B cell (primary cell): ENCODE measurements at regions not wholly inside any gene's neighbourhood (a gene's known extent, or its start where the extent isn't known, plus 50 kb on each side); places are given as distances from the start of the nearest gene placed in this dataset.

ENCODE experiments used
- ATAC-seq: fragments of 200-7000 bp; cut with Tn5 transposase; one replicate; pipeline ENCODE4 v1.10.0; 2021; ENCODE audit warnings: low read depth, mild to moderate bottlenecking, moderate number of reproducible peaks, moderate library complexity
- CTCF ChIA-PET: fragments of 350-600 bp; sonication (Branson Sonifier 250); formaldehyde crosslinking; loops from one replicate; lab custom pipeline; 2021; ENCODE audit warnings: antibody characterized with exemption, inconsistent platforms; lab: Charles Lee
- POLR2A ChIA-PET: fragments of 350-600 bp; sonication (Branson Sonifier 250); formaldehyde crosslinking; loops from one replicate; lab custom pipeline; 2021; ENCODE audit warnings: antibody characterized with exemption; lab: Charles Lee
- DNase-seq: peaks from one replicate; pipeline ENCODE4 v3.0.0; 2013
- H2AFZ ChIP-seq: 2 replicates; pipeline ENCODE4 v1.6.1; 2012; ENCODE audit warnings: mild to moderate bottlenecking, low read depth, low read length; ENCODE audit not compliant: insufficient read depth, poor library complexity, severe bottlenecking
- H3K27ac ChIP-seq, 2 donors: 1 replicate in 1 of 2; 2 replicates in 1 of 2; pipeline ENCODE4 v1.5.1; 2012 to 2013; ENCODE audit warnings: low read length in 2 of 2, mild to moderate bottlenecking in 2 of 2, moderate library complexity in 1 of 2
- H3K27me3 ChIP-seq, 4 experiments: fragments of 200-600 bp in 1 of 4; sonication (generic) in 1 of 4; replicated peaks in 1 of 4; 1 replicate in 2 of 4; 2 replicates in 2 of 4; pipeline versions ENCODE4 v1.6.1 to v1.7.0; 2013 to 2016; ENCODE audit warnings: low read length in 3 of 4, mild to moderate bottlenecking in 2 of 4, mixed read lengths in 1 of 4, moderate library complexity in 1 of 4; ENCODE audit not compliant: insufficient read depth in 4 of 4, control insufficient read depth in 3 of 4; ENCODE audit errors: control extremely low read depth in 1 of 4
- H3K36me3 ChIP-seq, 2 experiments: replicated peaks in 1 of 2; 1 replicate in 1 of 2; 2 replicates in 1 of 2; pipeline versions ENCODE4 v1.6.1 to v1.7.1; 2013; ENCODE audit warnings: low read length in 1 of 2; ENCODE audit not compliant: insufficient read depth in 2 of 2, control insufficient read depth in 1 of 2; ENCODE audit errors: control extremely low read depth in 1 of 2, extremely low read depth in 1 of 2
- H3K4me1 ChIP-seq, 2 donors: fragments of 200-600 bp in 1 of 2; sonication (generic) in 1 of 2; 1 replicate in 1 of 2; 2 replicates in 1 of 2; pipeline versions ENCODE4 v1.5.1 to v1.6.1; 2013 to 2017; ENCODE audit warnings: low read length in 2 of 2; ENCODE audit not compliant: control insufficient read depth in 2 of 2, insufficient read depth in 2 of 2
- H3K4me2 ChIP-seq: replicated peaks from 2 replicates; pipeline ENCODE3; 2012; ENCODE audit warnings: mild to moderate bottlenecking, low read depth, low read length; ENCODE audit not compliant: poor library complexity, severe bottlenecking
- H3K4me3 ChIP-seq, 5 experiments: fragments of 200-600 bp in 1 of 5; sonication (generic) in 1 of 5; 1 replicate in 3 of 5; 2 replicates in 2 of 5; pipeline versions ENCODE4 v1.5.1 to v1.7.0; 2011 to 2016; ENCODE audit warnings: low read length in 4 of 5, mild to moderate bottlenecking in 4 of 5, low read depth in 2 of 5, control low read depth in 1 of 5, moderate library complexity in 1 of 5; ENCODE audit not compliant: insufficient read depth in 1 of 5; ENCODE audit errors: control extremely low read depth in 1 of 5, extremely low read depth in 1 of 5
- H3K79me2 ChIP-seq: fragments of 200-600 bp; sonication (generic); one replicate; pipeline ENCODE4 v1.6.0; 2016; ENCODE audit warnings: low read length; ENCODE audit not compliant: control insufficient read depth, insufficient read depth
- H3K9ac ChIP-seq: fragments of 200-600 bp; sonication (generic); 2 replicates; pipeline ENCODE4 v1.6.1; 2017; ENCODE audit warnings: mild to moderate bottlenecking, low read length, moderate library complexity
- H3K9me3 ChIP-seq, 3 donors: one replicate each; pipeline versions ENCODE4 v1.6.1 to v1.7.1; 2013; ENCODE audit warnings: low read length in 2 of 3; ENCODE audit not compliant: control insufficient read depth in 2 of 3, insufficient read depth in 1 of 3; ENCODE audit errors: control extremely low read depth in 1 of 3
- H4K20me1 ChIP-seq: 2 replicates; pipeline ENCODE4 v1.6.0; 2012; ENCODE audit warnings: mild to moderate bottlenecking, low read length; ENCODE audit not compliant: insufficient read depth, control insufficient read depth, poor library complexity, severe bottlenecking
- H3K27ac Mint-ChIP-seq: one replicate; pipeline ENCODE4 v1.8.0; 2021; ENCODE audit warnings: mixed read lengths
- H3K27me3 Mint-ChIP-seq: one replicate; pipeline ENCODE4 v1.8.0; 2021; ENCODE audit warnings: mixed read lengths
- H3K4me1 Mint-ChIP-seq: one replicate; pipeline ENCODE4 v1.8.0; 2021; ENCODE audit warnings: mixed read lengths
- H3K4me3 Mint-ChIP-seq: one replicate; pipeline ENCODE4 v1.8.0; 2021; ENCODE audit warnings: mixed read lengths
- H3K9me3 Mint-ChIP-seq: one replicate; pipeline ENCODE4 v1.8.0; 2022; ENCODE audit warnings: mixed read lengths; ENCODE audit not compliant: insufficient read depth
- EZH2 ChIP-seq: IDR thresholded peaks from 2 replicates; pipeline ENCODE4 v1.6.1; 2012; ENCODE audit warnings: borderline replicate concordance, low read depth, mild to moderate bottlenecking, moderate library complexity, low read length; ENCODE audit not compliant: insufficient read depth, poor library complexity, severe bottlenecking
- WGBS: methylation state at CpG from one replicate; pipeline ENCODE4 v1.1.5; 2013; ENCODE audit warnings: missing lambda C conversion rate; ENCODE audit not compliant: insufficient coverage; 5-methylcytosine and 5-hydroxymethylcytosine counted together
- intact Hi-C: fragments of 100-400 bp; cut with micrococcal nuclease; formaldehyde crosslinking; loops from one replicate; pipeline ENCODE4 v1.10.0; 2022
- TF ChIP-seq, protein P1 (sequence below): fragments of 200-600 bp; IDR thresholded peaks from one replicate; pipeline ENCODE4 v1.8.0; 2022; ENCODE audit warnings: antibody characterized with exemption, mild to moderate bottlenecking

- H3K4me3 Mint-ChIP-seq: no peak overlapping the region
- H2AFZ ChIP-seq: no peak overlapping the region
- H3K4me1 Mint-ChIP-seq: no peaks in the 10 kb centered on the region
- H3K79me2 ChIP-seq: no peaks in the 10 kb centered on the region
- ATAC-seq: no peak
- ChIA-PET CTCF (no interaction called here), POLR2A (no interaction called here)
- no peaks in the 10 kb centered on the region for H3K36me3 ChIP-seq
- H3K9me3 Mint-ChIP-seq: no peaks in the 10 kb centered on the region
- H4K20me1 ChIP-seq: no peaks in the 10 kb centered on the region
- H3K27me3 ChIP-seq: peaks cover 0 to 3% (median 0%) of the 10 kb centered on the region in 4 experiments
- no peak overlapping the region for H3K27ac ChIP-seq
- DNase-seq: no peak
- WGBS: 100% methylated on average over 1 of the region's 5 CpGs
- H3K4me3 ChIP-seq: no peak overlapping the region
- intact Hi-C loops: no loop called here
- H3K9me3 ChIP-seq: peaks cover 0 to 6% (median 0%) of the 10 kb centered on the region in 3 donors
- peaks cover 17% of the 10 kb centered on the region for H3K27me3 Mint-ChIP-seq
- no peak overlapping the region for H3K9ac ChIP-seq
- no peak overlapping the region for H3K27ac Mint-ChIP-seq
- TF ChIP-seq, protein P1, sequence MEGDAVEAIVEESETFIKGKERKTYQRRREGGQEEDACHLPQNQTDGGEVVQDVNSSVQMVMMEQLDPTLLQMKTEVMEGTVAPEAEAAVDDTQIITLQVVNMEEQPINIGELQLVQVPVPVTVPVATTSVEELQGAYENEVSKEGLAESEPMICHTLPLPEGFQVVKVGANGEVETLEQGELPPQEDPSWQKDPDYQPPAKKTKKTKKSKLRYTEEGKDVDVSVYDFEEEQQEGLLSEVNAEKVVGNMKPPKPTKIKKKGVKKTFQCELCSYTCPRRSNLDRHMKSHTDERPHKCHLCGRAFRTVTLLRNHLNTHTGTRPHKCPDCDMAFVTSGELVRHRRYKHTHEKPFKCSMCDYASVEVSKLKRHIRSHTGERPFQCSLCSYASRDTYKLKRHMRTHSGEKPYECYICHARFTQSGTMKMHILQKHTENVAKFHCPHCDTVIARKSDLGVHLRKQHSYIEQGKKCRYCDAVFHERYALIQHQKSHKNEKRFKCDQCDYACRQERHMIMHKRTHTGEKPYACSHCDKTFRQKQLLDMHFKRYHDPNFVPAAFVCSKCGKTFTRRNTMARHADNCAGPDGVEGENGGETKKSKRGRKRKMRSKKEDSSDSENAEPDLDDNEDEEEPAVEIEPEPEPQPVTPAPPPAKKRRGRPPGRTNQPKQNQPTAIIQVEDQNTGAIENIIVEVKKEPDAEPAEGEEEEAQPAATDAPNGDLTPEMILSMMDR: no peak
- no peak for TF ChIP-seq EZH2
- no peaks in the 10 kb centered on the region for H3K4me1 ChIP-seq
- no peak overlapping the region for H3K4me2 ChIP-seq
Measured at GRCh38 chr4:25547343-25547742, 108.3 kb upstream of the SLC34A2 start.

GRCh38 chr4:25549413-25549812 lies 106.2 kb upstream of the SLC34A2 start:
- Histone ChIP-seq H3K27ac (no peak overlapping the region), H3K9ac (no peak overlapping the region), H3K4me1 (no peaks in the 10 kb centered on the region), H3K4me2 (no peak overlapping the region), H4K20me1 (no peaks in the 10 kb centered on the region), H3K9me3 (peaks cover 0 to 6% (median 0%) of the 10 kb centered on the region in 3 donors), H3K4me3 (no peak overlapping the region), H3K36me3 (no peaks in the 10 kb centered on the region), H3K27me3 (peaks cover 0 to 3% (median 0%) of the 10 kb centered on the region in 4 experiments), H2AFZ (no peak overlapping the region), H3K79me2 (no peaks in the 10 kb centered on the region)
- Mint-ChIP-seq H3K27ac (no peak overlapping the region), H3K4me3 (no peak overlapping the region), H3K27me3 (peaks cover 24% of the 10 kb centered on the region), H3K4me1 (peaks cover 4% of the 10 kb centered on the region), H3K9me3 (no peaks in the 10 kb centered on the region)
- CTCF ChIA-PET: no interaction called here
- intact Hi-C loops: no loop called here
- no peak for TF ChIP-seq EZH2
- TF ChIP-seq, protein P1: no peak
- no peak for ATAC-seq
- POLR2A ChIA-PET: no interaction called here
- no peak for DNase-seq
